ENCODE measurements at regions not wholly inside any gene's neighbourhood (a gene's known extent, or its start where the extent isn't known, plus 50 kb on each side); places are given as distances from the start of the nearest gene placed in this dataset.

GRCh38 chr13:50098693-50099092 lies 83.4 kb downstream of the KCNRG start:
- TF ChIP-seq CTCF (IDR thresholded peaks at IDR 0.05; ENCODE audit: low read depth, low read length) = no peak
- no peak overlapping the region for H3K4me3 ChIP-seq (ENCODE audit: low read depth, low read length)
- in situ Hi-C loops (cut with HindIII; ENCODE audit: low sequenced_read_pairs) = no loop called here
- no peak for DNase-seq (ENCODE audit: low read depth, low spot score)

- DNase-seq (ENCODE audit: low read depth, low spot score) = no peak
- in situ Hi-C loops (cut with HindIII; ENCODE audit: low sequenced_read_pairs) = no loop called here
- TF ChIP-seq CTCF (IDR thresholded peaks at IDR 0.05; ENCODE audit: low read depth, low read length) = no peak
- no peak overlapping the region for H3K4me3 ChIP-seq (ENCODE audit: low read depth, low read length)
Measured at GRCh38 chr13:50099473-50099872, 84.2 kb downstream of the KCNRG start.

- no peak for DNase-seq (ENCODE audit: low read depth, low spot score)
- TF ChIP-seq CTCF (IDR thresholded peaks at IDR 0.05; ENCODE audit: low read depth, low read length) = no peak
- no peak overlapping the region for H3K4me3 ChIP-seq (ENCODE audit: low read depth, low read length)
- in situ Hi-C loops (cut with HindIII; ENCODE audit: low sequenced_read_pairs) = no loop called here
Measured at GRCh38 chr13:50101590-50101989, 86.3 kb downstream of the KCNRG start.

- no peak for DNase-seq (ENCODE audit: low read depth, low spot score)
- TF ChIP-seq CTCF (IDR thresholded peaks at IDR 0.05; ENCODE audit: low read depth, low read length) = no peak
- H3K4me3 ChIP-seq (ENCODE audit: low read depth, low read length) = no peak overlapping the region
- in situ Hi-C loops (cut with HindIII; ENCODE audit: low sequenced_read_pairs) = no loop called here
Measured at GRCh38 chr13:50104493-50104892, 89.2 kb downstream of the KCNRG start.

GRCh38 chr13:50106559-50106958 lies 91.3 kb downstream of the KCNRG start:
- in situ Hi-C loops (cut with HindIII; ENCODE audit: low sequenced_read_pairs) = no loop called here
- TF ChIP-seq CTCF (IDR thresholded peaks at IDR 0.05; ENCODE audit: low read depth, low read length) = no peak
- no peak overlapping the region for H3K4me3 ChIP-seq (ENCODE audit: low read depth, low read length)
- no peak for DNase-seq (ENCODE audit: low read depth, low spot score)

- no peak for DNase-seq (ENCODE audit: low read depth, low spot score)
- H3K4me3 ChIP-seq (ENCODE audit: low read depth, low read length) = no peak overlapping the region
- TF ChIP-seq CTCF (IDR thresholded peaks at IDR 0.05; ENCODE audit: low read depth, low read length) = no peak
- in situ Hi-C loops (cut with HindIII; ENCODE audit: low sequenced_read_pairs) = no loop called here
Measured at GRCh38 chr13:50107205-50107604, 92.0 kb downstream of the KCNRG start.

- in situ Hi-C loops (cut with HindIII; ENCODE audit: low sequenced_read_pairs) = no loop called here
- TF ChIP-seq CTCF (IDR thresholded peaks at IDR 0.05; ENCODE audit: low read depth, low read length) = no peak
- H3K4me3 ChIP-seq (ENCODE audit: low read depth, low read length) = no peak overlapping the region
- no peak for DNase-seq (ENCODE audit: low read depth, low spot score)
Measured at GRCh38 chr13:50114961-50115360, 99.7 kb downstream of the KCNRG start.

Data from astrocyte of the spinal cord (primary cell).